ENCODE measurements at regions not wholly inside any gene's neighbourhood (a gene's known extent, or its start where the extent isn't known, plus 50 kb on each side); places are given as distances from the start of the nearest gene placed in this dataset.

DNA sequence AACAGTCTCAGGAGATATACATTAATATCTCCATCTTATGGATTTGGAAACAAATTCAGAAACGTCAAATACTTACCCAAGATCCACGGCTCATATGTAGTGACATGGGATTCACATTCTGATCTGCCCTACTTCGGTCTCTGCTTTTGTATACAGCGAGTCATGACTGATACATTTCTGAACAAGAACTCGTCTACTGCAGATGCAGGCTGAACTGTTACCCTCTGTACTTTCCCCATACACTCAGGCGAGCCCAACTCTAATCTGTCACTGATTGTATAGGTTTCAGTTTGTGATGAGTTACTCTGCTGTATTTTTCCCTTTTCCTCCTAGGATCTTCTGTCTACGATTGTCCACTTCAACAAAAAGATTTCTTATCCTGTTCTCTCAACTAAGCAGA is 441.6 kb downstream of the CCDC91 start:
- no peak overlapping the region for H3K27ac Mint-ChIP-seq
- H3K36me3 Mint-ChIP-seq (ENCODE audit: low read depth): no peaks in the 10 kb centered on the region
- no peaks in the 10 kb centered on the region for H3K4me1 Mint-ChIP-seq (ENCODE audit: low read depth)
- peaks cover 2% of the 10 kb centered on the region for H3K9me3 Mint-ChIP-seq
- H3K4me3 Mint-ChIP-seq: no peak overlapping the region
- H3K27me3 Mint-ChIP-seq (ENCODE audit: low read depth): no peaks in the 10 kb centered on the region

GRCh38 chr12:28640519-28640918 is 450.3 kb downstream of the CCDC91 start:
- H3K36me3 Mint-ChIP-seq (ENCODE audit: low read depth): no peaks in the 10 kb centered on the region
- no peaks in the 10 kb centered on the region for H3K27me3 Mint-ChIP-seq (ENCODE audit: low read depth)
- H3K27ac Mint-ChIP-seq: no peak overlapping the region
- no peaks in the 10 kb centered on the region for H3K4me1 Mint-ChIP-seq (ENCODE audit: low read depth)
- H3K4me3 Mint-ChIP-seq: no peak overlapping the region
- peaks cover 4% of the 10 kb centered on the region for H3K9me3 Mint-ChIP-seq

- Mint-ChIP-seq H3K27ac (no peak overlapping the region), H3K9me3 (no peaks in the 10 kb centered on the region), H3K4me3 (no peak overlapping the region), H3K36me3 (ENCODE audit: low read depth) (no peaks in the 10 kb centered on the region), H3K4me1 (ENCODE audit: low read depth) (no peaks in the 10 kb centered on the region), H3K27me3 (ENCODE audit: low read depth) (no peaks in the 10 kb centered on the region)
Measured at GRCh38 chr12:28645436-28645835, 455.2 kb downstream of the CCDC91 start.

GRCh38 chr12:28645891-28646290 is 455.6 kb downstream of the CCDC91 start:
- H3K27me3 Mint-ChIP-seq (ENCODE audit: low read depth): no peaks in the 10 kb centered on the region
- H3K4me1 Mint-ChIP-seq (ENCODE audit: low read depth): no peaks in the 10 kb centered on the region
- no peak overlapping the region for H3K4me3 Mint-ChIP-seq
- H3K36me3 Mint-ChIP-seq (ENCODE audit: low read depth): no peaks in the 10 kb centered on the region
- no peak overlapping the region for H3K27ac Mint-ChIP-seq
- no peaks in the 10 kb centered on the region for H3K9me3 Mint-ChIP-seq

GRCh38 chr12:28650906-28651305 is 460.6 kb downstream of the CCDC91 start:
- H3K27ac Mint-ChIP-seq: no peak overlapping the region
- H3K36me3 Mint-ChIP-seq (ENCODE audit: low read depth): no peaks in the 10 kb centered on the region
- no peaks in the 10 kb centered on the region for H3K4me1 Mint-ChIP-seq (ENCODE audit: low read depth)
- no peaks in the 10 kb centered on the region for H3K27me3 Mint-ChIP-seq (ENCODE audit: low read depth)
- no peak overlapping the region for H3K4me3 Mint-ChIP-seq
- peaks cover 10% of the 10 kb centered on the region for H3K9me3 Mint-ChIP-seq

DNA sequence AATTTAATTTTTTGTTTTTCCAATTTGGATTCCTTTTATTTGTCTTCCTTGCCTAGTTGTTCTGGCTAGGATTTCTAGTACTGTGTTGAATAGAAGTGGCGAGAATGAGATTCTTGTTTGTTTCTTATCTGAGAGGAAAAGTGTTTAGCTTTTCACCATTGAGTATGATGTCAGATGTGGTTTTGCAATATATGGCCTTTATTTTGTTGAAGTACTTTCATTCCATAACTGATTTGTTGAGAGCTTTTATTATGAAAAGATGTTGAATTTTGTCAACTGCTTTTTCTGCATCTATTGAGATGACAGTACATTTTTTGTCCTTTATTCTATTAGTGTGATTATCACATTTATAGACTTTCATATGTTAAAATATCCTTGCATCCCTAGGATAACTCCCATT is 462.0 kb downstream of the CCDC91 start:
- Mint-ChIP-seq H3K27ac (no peak overlapping the region), H3K4me3 (no peak overlapping the region), H3K36me3 (ENCODE audit: low read depth) (no peaks in the 10 kb centered on the region), H3K4me1 (ENCODE audit: low read depth) (no peaks in the 10 kb centered on the region), H3K27me3 (ENCODE audit: low read depth) (no peaks in the 10 kb centered on the region), H3K9me3 (peaks cover 10% of the 10 kb centered on the region)

DNA sequence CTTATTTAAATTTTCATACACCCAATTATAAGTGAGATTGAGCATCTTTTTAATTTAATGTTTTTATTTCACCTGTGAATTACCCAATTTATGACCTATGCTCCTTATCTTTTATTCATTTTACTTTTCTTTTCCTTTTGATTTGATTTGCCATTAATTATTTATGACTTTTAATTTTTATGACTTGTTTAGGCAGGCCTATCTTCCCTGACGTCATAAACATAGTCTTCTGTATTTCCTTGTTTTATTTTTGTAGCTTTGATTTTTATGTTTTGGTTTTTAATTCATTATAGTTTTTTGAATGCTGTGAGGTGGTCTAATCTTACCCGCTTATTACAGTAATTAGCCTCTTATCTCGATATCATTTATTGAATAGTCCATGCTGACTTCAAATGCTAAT is 467.1 kb upstream of the FAR2 start:
- H3K4me3 Mint-ChIP-seq: no peak overlapping the region
- no peaks in the 10 kb centered on the region for H3K27me3 Mint-ChIP-seq (ENCODE audit: low read depth)
- H3K36me3 Mint-ChIP-seq (ENCODE audit: low read depth): no peaks in the 10 kb centered on the region
- no peaks in the 10 kb centered on the region for H3K4me1 Mint-ChIP-seq (ENCODE audit: low read depth)
- no peak overlapping the region for H3K27ac Mint-ChIP-seq
- peaks cover 3% of the 10 kb centered on the region for H3K9me3 Mint-ChIP-seq

DNA sequence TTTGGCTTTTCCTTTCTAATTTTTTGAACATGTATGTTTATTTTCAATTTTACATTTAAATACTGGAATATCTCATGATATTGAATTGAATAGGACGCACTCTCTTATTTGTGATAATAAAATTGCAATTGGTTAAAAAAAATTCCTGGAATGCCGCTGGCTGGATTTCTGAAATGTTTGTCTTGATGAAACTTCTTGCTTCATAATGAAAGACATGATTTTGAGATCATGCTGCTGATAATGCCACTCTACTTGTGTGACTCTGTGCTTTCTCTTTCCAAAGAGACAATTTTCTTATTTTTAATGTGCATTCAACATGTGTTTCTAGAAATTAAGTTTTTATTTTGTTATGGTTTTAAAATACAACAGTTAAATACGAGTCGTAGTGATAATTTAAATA is 465.7 kb upstream of the FAR2 start:
- Mint-ChIP-seq H3K27me3 (ENCODE audit: low read depth) (no peaks in the 10 kb centered on the region), H3K27ac (no peak overlapping the region), H3K9me3 (peaks cover 3% of the 10 kb centered on the region), H3K36me3 (ENCODE audit: low read depth) (no peaks in the 10 kb centered on the region), H3K4me3 (no peak overlapping the region), H3K4me1 (ENCODE audit: low read depth) (no peaks in the 10 kb centered on the region)

DNA sequence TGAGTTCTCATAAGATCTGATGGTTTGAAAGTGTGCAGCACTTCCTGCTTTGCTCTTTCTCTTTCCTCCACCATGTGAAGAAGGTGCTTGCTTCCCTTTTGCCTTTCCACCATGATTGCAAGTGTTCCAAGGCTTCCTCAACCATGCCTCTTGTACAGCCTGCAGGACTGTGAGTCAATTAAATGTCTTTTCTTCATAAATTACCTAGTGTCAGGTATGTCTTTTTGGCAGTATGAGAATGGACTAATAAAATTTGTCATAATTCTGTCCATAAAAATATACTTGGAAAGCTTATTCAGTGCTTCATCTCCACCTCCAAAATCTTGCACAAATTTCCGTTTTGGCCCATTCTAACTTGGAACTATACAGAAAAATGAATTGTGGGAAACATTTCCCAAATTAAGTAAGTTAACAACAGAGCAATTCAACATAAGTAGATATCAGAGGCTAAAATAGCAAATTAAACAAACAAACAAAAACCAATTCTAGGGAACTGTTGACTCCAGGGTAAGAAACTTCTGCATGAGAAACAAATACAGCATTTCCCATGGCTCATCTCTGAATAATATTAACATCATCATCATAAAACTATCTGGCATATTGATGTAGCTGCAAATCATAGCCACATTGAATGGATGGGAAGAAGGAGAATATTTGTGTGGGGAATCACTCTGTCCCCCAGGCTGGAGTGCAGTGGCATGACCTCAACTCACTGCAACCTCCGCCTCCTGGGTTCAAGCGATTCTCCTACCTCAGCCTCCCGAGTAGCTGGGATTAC is 459.5 kb upstream of the FAR2 start:
- no peak overlapping the region for H3K4me3 Mint-ChIP-seq
- H3K9me3 Mint-ChIP-seq: peaks cover 3% of the 10 kb centered on the region
- no peaks in the 10 kb centered on the region for H3K27me3 Mint-ChIP-seq (ENCODE audit: low read depth)
- no peak overlapping the region for H3K27ac Mint-ChIP-seq
- no peaks in the 10 kb centered on the region for H3K4me1 Mint-ChIP-seq (ENCODE audit: low read depth)
- H3K36me3 Mint-ChIP-seq (ENCODE audit: low read depth): no peaks in the 10 kb centered on the region

GRCh38 chr12:28693565-28694219 is 455.4 kb upstream of the FAR2 start:
- Mint-ChIP-seq H3K36me3 (ENCODE audit: low read depth) (no peaks in the 10 kb centered on the region), H3K4me1 (ENCODE audit: low read depth) (no peaks in the 10 kb centered on the region), H3K4me3 (no peak overlapping the region), H3K9me3 (no peaks in the 10 kb centered on the region), H3K27ac (no peak overlapping the region), H3K27me3 (ENCODE audit: low read depth) (no peaks in the 10 kb centered on the region)

- Mint-ChIP-seq H3K36me3 (ENCODE audit: low read depth) (no peaks in the 10 kb centered on the region), H3K9me3 (no peaks in the 10 kb centered on the region), H3K4me1 (ENCODE audit: low read depth) (no peaks in the 10 kb centered on the region), H3K27me3 (ENCODE audit: low read depth) (no peaks in the 10 kb centered on the region), H3K4me3 (no peak overlapping the region), H3K27ac (no peak overlapping the region)
Measured at GRCh38 chr12:28698553-28698952, 450.5 kb upstream of the FAR2 start.

GRCh38 chr12:28699029-28699428 is 450.0 kb upstream of the FAR2 start:
- Mint-ChIP-seq H3K9me3 (no peaks in the 10 kb centered on the region), H3K27ac (no peak overlapping the region), H3K27me3 (ENCODE audit: low read depth) (no peaks in the 10 kb centered on the region), H3K4me1 (ENCODE audit: low read depth) (no peaks in the 10 kb centered on the region), H3K36me3 (ENCODE audit: low read depth) (no peaks in the 10 kb centered on the region), H3K4me3 (no peak overlapping the region)

DNA sequence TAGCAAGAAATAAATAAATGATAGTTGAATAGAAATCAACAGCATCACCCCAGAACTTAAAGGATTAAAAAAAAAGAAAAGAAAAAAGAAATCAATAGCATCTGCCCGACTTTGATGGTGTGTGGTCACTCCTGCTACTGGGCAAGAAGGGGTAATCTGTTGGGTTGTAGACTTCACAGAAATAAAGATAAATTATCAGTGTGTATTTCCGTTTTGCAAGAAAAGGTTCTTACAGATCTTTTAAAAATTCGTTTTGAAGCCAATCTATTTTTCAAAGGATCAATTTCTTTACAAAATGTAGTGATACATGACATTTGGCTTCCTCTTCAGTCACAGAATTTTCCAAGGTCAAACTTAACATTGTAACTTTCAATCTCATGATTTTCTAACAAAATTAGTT is 448.9 kb upstream of the FAR2 start:
- Mint-ChIP-seq H3K36me3 (ENCODE audit: low read depth) (no peaks in the 10 kb centered on the region), H3K4me1 (ENCODE audit: low read depth) (no peaks in the 10 kb centered on the region), H3K4me3 (no peak overlapping the region)

GRCh38 chr12:28704477-28705169 is 444.5 kb upstream of the FAR2 start:
- H3K36me3 Mint-ChIP-seq (ENCODE audit: low read depth): no peaks in the 10 kb centered on the region
- H3K27me3 Mint-ChIP-seq (ENCODE audit: low read depth): no peaks in the 10 kb centered on the region
- H3K9me3 Mint-ChIP-seq: peaks cover 9% of the 10 kb centered on the region

More for the DNA sequence above, 448.9 kb upstream of the FAR2 start:
- Mint-ChIP-seq H3K27ac (no peak overlapping the region), H3K27me3 (ENCODE audit: low read depth) (no peaks in the 10 kb centered on the region), H3K9me3 (no peaks in the 10 kb centered on the region)

GRCh38 chr12:28708918-28709371 is 440.1 kb upstream of the FAR2 start:
- H3K9me3 Mint-ChIP-seq: peaks cover 9% of the 10 kb centered on the region
- no peaks in the 10 kb centered on the region for H3K27me3 Mint-ChIP-seq (ENCODE audit: low read depth)
- no peak overlapping the region for H3K27ac Mint-ChIP-seq
- H3K4me3 Mint-ChIP-seq: no peak overlapping the region
- no peaks in the 10 kb centered on the region for H3K4me1 Mint-ChIP-seq (ENCODE audit: low read depth)
- H3K36me3 Mint-ChIP-seq (ENCODE audit: low read depth): no peaks in the 10 kb centered on the region

More at GRCh38 chr12:28704477-28705169, 444.5 kb upstream of the FAR2 start:
- H3K4me3 Mint-ChIP-seq: no peak overlapping the region
- no peak overlapping the region for H3K27ac Mint-ChIP-seq
- no peaks in the 10 kb centered on the region for H3K4me1 Mint-ChIP-seq (ENCODE audit: low read depth)
